Kidney (tissue), 13 donors: ENCODE measurements at regions not wholly inside any gene's neighbourhood (a gene's known extent, or its start where the extent isn't known, plus 50 kb on each side); places are given as distances from the start of the nearest gene placed in this dataset.

Source experiments
- DNase-seq, 5 donors: peaks; one replicate each; pipeline ENCODE4 v3.0.0-alpha.2; 2013 to 2020
- FAIRE-seq: peaks from 2 replicates; lab custom pipeline; 2012; peaks lifted over from hg19 to GRCh38; lab: Jason Lieb, UNC
- H3K27ac ChIP-seq, 2 donors: one replicate each; pipeline ENCODE4 v1.7.0; 2013; ENCODE audit warnings: low read depth in 2 of 2, low read length in 2 of 2, inconsistent platforms in 1 of 2
- H3K27me3 ChIP-seq: one replicate; pipeline ENCODE4 v1.7.1; 2013; ENCODE audit warnings: low read length, inconsistent platforms; ENCODE audit not compliant: control insufficient read depth, insufficient read depth
- H3K36me3 ChIP-seq, 3 donors: one replicate each; pipeline versions ENCODE4 v1.7.0 to v1.7.1; 2013; ENCODE audit warnings: low read length in 3 of 3, control low read depth in 1 of 3, inconsistent platforms in 1 of 3; ENCODE audit not compliant: insufficient read depth in 3 of 3, control insufficient read depth in 2 of 3
- H3K4me1 ChIP-seq, 3 donors: one replicate each; pipeline versions ENCODE4 v1.7.0 to v1.7.1; 2013; ENCODE audit warnings: low read length in 3 of 3, inconsistent platforms in 1 of 3, low read depth in 1 of 3; ENCODE audit not compliant: control insufficient read depth in 2 of 3, insufficient read depth in 2 of 3
- H3K4me3 ChIP-seq, 3 donors: one replicate each; pipeline versions ENCODE4 v1.7.0 to v1.8.1; 2013; ENCODE audit warnings: low read length in 3 of 3, control low read depth in 1 of 3, inconsistent platforms in 1 of 3
- H3K9ac ChIP-seq, 3 donors: one replicate each; pipeline versions ENCODE4 v1.7.0 to v1.7.1; 2013; ENCODE audit warnings: low read length in 3 of 3, control low read depth in 1 of 3, inconsistent platforms in 1 of 3
- H3K9me3 ChIP-seq, 3 donors: one replicate each; pipeline versions ENCODE4 v1.7.0 to v1.7.1; 2013; ENCODE audit warnings: low read length in 3 of 3, control low read depth in 1 of 3, inconsistent platforms in 1 of 3; ENCODE audit not compliant: control insufficient read depth in 2 of 3, insufficient read depth in 1 of 3
- CTCF ChIP-seq: IDR thresholded peaks from 3 replicates; pipeline ENCODE4 v1.5.1; 2012; ENCODE audit warnings: mild to moderate bottlenecking, moderate library complexity, borderline replicate concordance; ENCODE audit not compliant: insufficient read depth; ENCODE audit errors: extremely low read depth
- intact Hi-C: fragments of 100-400 bp; cut with DNase I; formaldehyde crosslinking; loops from one replicate; pipeline ENCODE4 v1.11.1; 2022
- donor health status: control.
- donor health status: control.
- donor health status: control.
- donor health status: control.
- donor health status: control.
- donor health status: DM: yes; HTN: yes; CAD: no.
- donor health status: Normal renal cell carcinoma (clear cell type).

GRCh38 chr16:13634253-13634652, 285.7 kb upstream of the ERCC4 start:
- no peak overlapping the region for H3K4me3 ChIP-seq
- H3K27ac ChIP-seq: no peak overlapping the region
- no peaks in the 10 kb centered on the region for H3K9me3 ChIP-seq
- no peak for TF ChIP-seq CTCF
- no peak for DNase-seq
- intact Hi-C loops: no loop called here
- H3K9ac ChIP-seq: no peak overlapping the region
- H3K27me3 ChIP-seq: no peaks in the 10 kb centered on the region
- FAIRE-seq: peak; percentile 90
- H3K4me1 ChIP-seq: no peaks in the 10 kb centered on the region
- H3K36me3 ChIP-seq: no peaks in the 10 kb centered on the region

- intact Hi-C loops: no loop called here
- no peaks in the 10 kb centered on the region for H3K9me3 ChIP-seq
- H3K36me3 ChIP-seq: no peaks in the 10 kb centered on the region
- DNase-seq (peak in 3 of 5 donors; percentile 10 to 44 (median 23)), FAIRE-seq (no peak)
- no peak for TF ChIP-seq CTCF
- H3K4me1 ChIP-seq: no peaks in the 10 kb centered on the region
- no peaks in the 10 kb centered on the region for H3K27me3 ChIP-seq
- no peak overlapping the region for H3K9ac ChIP-seq
- H3K4me3 ChIP-seq: no peak overlapping the region
- no peak overlapping the region for H3K27ac ChIP-seq
Measured at GRCh38 chr16:13634959-13635358, 285.0 kb upstream of the ERCC4 start.

GRCh38 chr16:13638218-13638617, 281.7 kb upstream of the ERCC4 start:
- FAIRE-seq (no peak), DNase-seq (no peak)
- Histone ChIP-seq H3K27me3 (no peaks in the 10 kb centered on the region), H3K27ac (no peak overlapping the region), H3K36me3 (no peaks in the 10 kb centered on the region), H3K9me3 (no peaks in the 10 kb centered on the region), H3K4me1 (no peaks in the 10 kb centered on the region), H3K4me3 (no peak overlapping the region), H3K9ac (no peak overlapping the region)
- intact Hi-C loops: no loop called here
- no peak for TF ChIP-seq CTCF

GRCh38 chr16:13643412-13643811, 276.5 kb upstream of the ERCC4 start:
- H3K4me1 ChIP-seq: no peaks in the 10 kb centered on the region
- intact Hi-C loops: no loop called here
- H3K4me3 ChIP-seq: no peak overlapping the region
- no peak overlapping the region for H3K9ac ChIP-seq
- H3K36me3 ChIP-seq: no peaks in the 10 kb centered on the region
- no peak for TF ChIP-seq CTCF
- H3K27me3 ChIP-seq: no peaks in the 10 kb centered on the region
- no peaks in the 10 kb centered on the region for H3K9me3 ChIP-seq
- H3K27ac ChIP-seq: no peak overlapping the region
- no peak for DNase-seq
- FAIRE-seq: no peak
